GM18505 (cell line): ENCODE measurements at regions not wholly inside any gene's neighbourhood (a gene's known extent, or its start where the extent isn't known, plus 50 kb on each side); places are given as distances from the start of the nearest gene placed in this dataset.
"Not testable (repeated sequence)": the region's sequence is repeated elsewhere in the genome, so short reads cannot be mapped to it uniquely, and the experiment has no call there.

Experiments
- ATAC-seq: cut with Tn5 transposase; IDR thresholded peaks from one replicate; pipeline ENCODE4 v1.9.1; 2021; ENCODE audit not compliant: unreplicated experiment
- POLR2A ChIP-seq: IDR thresholded peaks from 4 replicates; pipeline ENCODE4 v1.6.1; 2011; ENCODE audit warnings: borderline replicate concordance; ENCODE audit not compliant: insufficient read depth, insufficient read length; ENCODE audit errors: extremely low read depth

- no peak for ATAC-seq
- TF ChIP-seq POLR2A: no peak
Measured at GRCh38 chrX:7346021-7346420, 198.1 kb upstream of the PUDP start.

- ATAC-seq: no peak
- no peak for TF ChIP-seq POLR2A
Measured at GRCh38 chrX:7343181-7343580, 195.2 kb upstream of the PUDP start.

- not testable (repeated sequence) for ATAC-seq
Measured at GRCh38 chrX:7335816-7336362, 187.9 kb upstream of the PUDP start.

- no peak for ATAC-seq
- TF ChIP-seq POLR2A: no peak
Measured at GRCh38 chrX:7334253-7334935, 186.4 kb upstream of the PUDP start.

DNA sequence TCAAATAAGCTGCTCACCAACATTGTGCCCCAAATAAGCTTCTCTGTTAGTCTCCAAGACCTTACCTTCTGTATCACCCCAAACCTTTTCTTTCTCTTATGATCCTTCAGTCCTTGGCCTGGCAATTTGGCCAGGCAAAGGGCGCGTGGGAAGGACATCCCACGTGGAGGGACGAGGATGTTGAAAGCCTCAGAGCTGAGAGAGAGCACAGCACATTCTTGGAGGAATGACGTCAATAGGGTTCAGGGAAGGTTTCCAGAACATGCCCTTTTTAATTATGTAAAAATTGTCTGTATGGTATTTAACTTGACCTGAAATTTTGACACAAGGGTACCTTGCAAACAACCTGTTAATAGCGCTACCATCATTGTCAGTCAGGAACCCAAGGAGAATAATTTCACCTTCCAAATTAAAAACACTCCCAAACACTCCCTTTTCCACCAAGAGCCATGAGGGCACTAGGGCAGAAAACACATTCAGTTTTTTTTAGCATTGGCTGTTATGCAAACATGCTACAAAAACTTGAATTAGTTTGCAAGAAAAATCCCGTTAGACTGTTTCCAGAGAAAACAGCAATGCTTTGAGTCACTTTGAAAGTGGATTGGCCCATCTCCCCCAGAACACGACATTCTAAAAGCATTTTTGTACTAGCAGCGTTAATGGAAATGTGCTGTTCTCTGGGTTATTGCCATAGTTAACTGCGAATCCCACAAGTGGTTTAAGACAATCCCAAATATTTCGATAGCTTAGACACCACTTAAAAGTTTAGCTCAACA, 183.2 kb upstream of the PUDP start:
- no peak for TF ChIP-seq POLR2A
- no peak for ATAC-seq

- ATAC-seq: no peak
- TF ChIP-seq POLR2A: no peak
Measured at GRCh38 chrX:7330556-7330955, 182.6 kb upstream of the PUDP start.

GRCh38 chrX:7318661-7319060, 170.7 kb upstream of the PUDP start:
- ATAC-seq: no peak
- TF ChIP-seq POLR2A: no peak

DNA sequence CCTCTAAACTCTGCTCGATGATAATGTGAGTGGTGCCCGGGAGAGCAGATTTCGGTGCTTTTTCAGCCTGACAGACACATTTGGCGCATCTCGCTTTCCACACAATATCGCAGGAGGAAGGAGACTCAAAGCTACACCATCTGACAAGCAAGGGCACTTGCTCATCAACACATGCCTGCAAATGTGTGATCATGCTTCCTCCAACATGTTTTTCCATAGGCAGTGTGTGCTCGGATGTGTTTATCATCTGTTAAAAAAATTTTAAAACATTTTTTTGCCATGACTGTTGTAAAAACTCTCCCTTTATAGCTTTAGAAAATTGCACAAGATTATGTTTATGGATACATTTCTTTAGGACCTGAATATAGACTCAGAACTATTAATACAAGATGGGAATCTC, 170.3 kb upstream of the PUDP start:
- TF ChIP-seq POLR2A: no peak
- no peak for ATAC-seq

- ATAC-seq: no peak
Measured at GRCh38 chrX:7316887-7317286, 168.9 kb upstream of the PUDP start.

GRCh38 chrX:7316280-7316679, 168.3 kb upstream of the PUDP start:
- no peak for ATAC-seq
- TF ChIP-seq POLR2A: no peak

More at GRCh38 chrX:7316887-7317286, 168.9 kb upstream of the PUDP start:
- TF ChIP-seq POLR2A: no peak

GRCh38 chrX:7314425-7314824, 166.5 kb upstream of the PUDP start:
- no peak for ATAC-seq
- no peak for TF ChIP-seq POLR2A

DNA sequence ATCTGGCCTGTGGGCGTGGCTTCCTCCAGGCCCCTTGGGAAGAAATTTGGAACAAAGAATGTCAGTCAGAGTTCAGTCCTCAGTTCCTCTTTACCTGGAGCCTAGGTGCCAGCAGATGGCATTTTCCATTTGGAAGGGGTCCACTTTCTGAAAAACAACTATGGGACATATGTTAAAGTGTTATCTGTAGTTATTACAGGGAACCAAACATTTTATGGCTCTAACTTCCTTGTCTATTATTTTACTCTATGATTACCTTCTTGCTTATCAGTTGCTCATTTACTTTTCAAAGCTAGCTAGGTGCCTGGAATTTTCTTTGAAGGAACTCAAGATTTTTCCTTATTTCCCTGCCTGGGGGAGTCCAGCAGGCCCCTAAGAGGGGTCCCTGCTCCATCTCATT, 159.8 kb upstream of the PUDP start:
- ATAC-seq: no peak

DNA sequence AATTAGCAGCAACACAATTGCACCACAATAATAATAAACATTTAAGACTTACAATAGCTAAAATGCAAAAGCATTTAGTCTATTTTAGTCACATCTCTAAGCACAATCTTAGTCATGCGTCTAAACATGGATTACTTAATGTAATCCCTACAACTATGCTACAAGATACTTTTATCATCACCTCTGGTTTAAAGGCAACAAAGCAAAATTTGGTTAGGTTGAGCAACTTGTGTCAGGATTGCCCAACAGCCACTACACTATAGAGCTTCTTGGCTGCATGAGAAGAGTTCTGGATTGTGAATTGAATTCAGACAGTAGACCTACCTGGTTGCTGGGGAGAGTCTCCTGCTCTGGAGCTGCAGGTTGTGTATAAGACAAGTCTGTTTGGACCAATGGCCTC, 146.5 kb upstream of the PUDP start:
- TF ChIP-seq POLR2A: no peak
- ATAC-seq: no peak

More for the DNA sequence above, 159.8 kb upstream of the PUDP start:
- no peak for TF ChIP-seq POLR2A

GRCh38 chrX:7286168-7286837, 138.3 kb upstream of the PUDP start:
- ATAC-seq: no peak
- no peak for TF ChIP-seq POLR2A

DNA sequence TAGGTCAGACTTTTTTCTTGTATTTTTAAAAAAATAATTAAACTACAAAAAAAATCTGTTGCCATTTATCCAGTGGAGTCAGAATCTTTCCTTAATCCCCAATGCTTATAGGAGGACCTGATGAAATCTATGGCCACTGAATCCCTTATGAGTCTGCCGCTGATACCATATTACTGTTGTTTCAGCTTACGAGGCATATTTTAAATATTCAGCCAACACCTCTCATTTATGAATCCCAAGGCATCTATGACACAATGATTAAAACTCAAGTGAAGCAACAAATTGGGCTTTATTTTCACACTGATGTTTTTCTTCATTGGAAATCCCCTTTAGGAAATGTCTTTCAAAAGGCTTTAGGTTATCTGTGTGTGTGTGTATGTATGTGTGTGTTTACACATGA, 137.8 kb upstream of the PUDP start:
- no peak for ATAC-seq

More for the DNA sequence above, 137.8 kb upstream of the PUDP start:
- no peak for TF ChIP-seq POLR2A
